ES-I3 (cell line): ENCODE measurements at regions not wholly inside any gene's neighbourhood (a gene's known extent, or its start where the extent isn't known, plus 50 kb on each side); places are given as distances from the start of the nearest gene placed in this dataset.

Experiments used
- H3K36me3 ChIP-seq: 2 replicates; pipeline ENCODE4 v1.6.1; 2013; ENCODE audit warnings: mild to moderate bottlenecking, low read length, control low read depth, moderate library complexity; ENCODE audit not compliant: insufficient read depth
- H3K4me1 ChIP-seq: 2 replicates; pipeline ENCODE4 v1.6.1; 2013; ENCODE audit warnings: mild to moderate bottlenecking, control low read depth, low read length; ENCODE audit not compliant: insufficient read depth
- H3K9ac ChIP-seq: 2 replicates; pipeline ENCODE4 v1.6.1; 2013; ENCODE audit warnings: low read depth, mild to moderate bottlenecking, low read length, moderate library complexity
- H3K9me3 ChIP-seq: 2 replicates; pipeline ENCODE4 v1.6.1; 2013; ENCODE audit warnings: mild to moderate bottlenecking, low read length, moderate library complexity; ENCODE audit not compliant: control insufficient read depth, insufficient read depth

DNA sequence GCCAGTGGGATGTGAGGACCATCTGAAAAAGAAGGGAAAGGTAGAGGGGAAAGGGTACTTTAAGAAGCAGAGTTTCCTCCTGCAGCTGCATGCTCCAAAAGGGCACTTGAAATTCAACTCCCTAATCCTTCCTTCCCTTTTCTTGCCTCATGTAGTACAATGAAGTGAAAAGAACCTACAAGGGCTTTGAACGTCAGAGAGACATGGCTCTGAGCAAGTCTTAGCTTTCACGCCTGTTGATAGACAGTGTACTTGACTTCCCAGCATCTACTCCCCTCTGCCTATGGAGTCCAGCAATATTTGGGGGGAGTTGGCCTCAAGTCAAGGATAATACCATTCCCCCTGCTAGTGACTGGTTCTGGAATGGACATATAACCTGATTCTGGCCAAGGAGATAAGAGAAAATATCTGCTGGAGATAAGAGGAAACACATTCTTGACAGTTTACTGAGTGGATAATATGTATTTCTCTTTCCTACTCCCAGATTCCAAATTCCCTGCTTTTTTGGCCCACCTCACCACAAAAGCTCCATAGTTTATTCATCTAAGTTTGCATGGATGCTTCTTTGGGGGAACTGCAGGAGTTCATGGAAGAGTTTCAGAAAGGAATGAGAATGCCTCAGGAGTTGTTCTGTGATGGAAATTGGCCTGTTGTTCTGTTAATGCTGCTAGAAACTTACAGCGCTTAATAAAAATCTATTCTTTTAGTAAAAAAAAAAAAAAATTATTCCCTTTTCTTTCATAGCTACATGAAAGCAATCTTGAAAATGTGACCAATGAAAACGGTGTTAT is 193.0 kb upstream of the TPM1 start:
- H3K9ac ChIP-seq = peak overlapping the region; percentile 14; the same call in 1 of the 2 replicates
- H3K4me1 ChIP-seq = peaks cover 41% of the 10 kb centered on the region
- H3K36me3 ChIP-seq = no peaks in the 10 kb centered on the region
- no peaks in the 10 kb centered on the region; the same call in 1 of the 2 replicates for H3K9me3 ChIP-seq

DNA sequence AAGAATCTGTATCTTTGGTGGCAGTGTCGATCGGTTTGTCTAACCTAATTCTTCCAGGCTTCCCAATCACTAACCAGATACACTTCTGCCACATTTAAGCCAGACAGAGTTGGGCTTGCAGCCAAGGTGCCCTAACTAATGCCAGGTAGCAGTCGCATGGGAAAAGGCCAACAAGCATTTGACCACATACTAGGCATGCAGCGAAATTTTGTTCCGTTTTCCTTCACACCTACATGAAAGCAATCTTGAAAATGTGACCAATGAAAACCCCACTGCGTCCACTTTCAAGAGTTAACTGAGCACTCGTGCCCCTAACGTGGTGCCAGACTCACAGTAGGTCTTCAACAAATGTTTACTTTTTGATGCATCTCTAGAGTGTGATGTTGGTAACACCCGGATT is 192.2 kb upstream of the TPM1 start:
- Histone ChIP-seq H3K36me3 (no peaks in the 10 kb centered on the region), H3K9me3 (no peaks in the 10 kb centered on the region; the same call in 1 of the 2 replicates), H3K9ac (no peak overlapping the region), H3K4me1 (peaks cover 39% of the 10 kb centered on the region)

DNA sequence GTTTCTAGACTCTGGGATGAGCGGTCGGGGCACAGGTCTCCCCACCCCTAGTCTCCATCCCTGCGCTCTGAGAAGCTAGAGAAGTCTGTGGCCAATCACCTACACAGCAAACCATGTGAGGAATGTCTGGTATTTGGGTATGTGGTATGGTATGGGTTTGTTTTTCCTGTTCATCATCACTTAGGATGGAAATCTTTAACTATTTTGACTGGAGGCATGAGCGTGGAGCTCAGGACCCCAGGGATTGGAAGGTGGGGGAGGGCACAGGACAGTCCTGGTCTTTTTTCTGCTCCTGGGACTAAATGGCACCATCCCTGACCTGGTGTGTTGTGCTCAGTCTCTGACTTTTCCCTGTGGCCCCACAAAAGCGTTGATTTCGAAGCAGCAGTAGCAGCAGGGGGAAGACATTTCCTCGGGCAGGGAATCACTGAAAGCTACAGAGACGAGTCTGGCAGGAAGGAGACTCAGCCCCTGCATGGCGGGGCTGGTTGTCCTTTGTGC is 191.7 kb upstream of the TPM1 start:
- H3K9ac ChIP-seq = peak overlapping the region; percentile 10; the same call in 1 of the 2 replicates
- peaks cover 37% of the 10 kb centered on the region for H3K4me1 ChIP-seq
- no peaks in the 10 kb centered on the region; the same call in 1 of the 2 replicates for H3K9me3 ChIP-seq
- no peaks in the 10 kb centered on the region for H3K36me3 ChIP-seq

DNA sequence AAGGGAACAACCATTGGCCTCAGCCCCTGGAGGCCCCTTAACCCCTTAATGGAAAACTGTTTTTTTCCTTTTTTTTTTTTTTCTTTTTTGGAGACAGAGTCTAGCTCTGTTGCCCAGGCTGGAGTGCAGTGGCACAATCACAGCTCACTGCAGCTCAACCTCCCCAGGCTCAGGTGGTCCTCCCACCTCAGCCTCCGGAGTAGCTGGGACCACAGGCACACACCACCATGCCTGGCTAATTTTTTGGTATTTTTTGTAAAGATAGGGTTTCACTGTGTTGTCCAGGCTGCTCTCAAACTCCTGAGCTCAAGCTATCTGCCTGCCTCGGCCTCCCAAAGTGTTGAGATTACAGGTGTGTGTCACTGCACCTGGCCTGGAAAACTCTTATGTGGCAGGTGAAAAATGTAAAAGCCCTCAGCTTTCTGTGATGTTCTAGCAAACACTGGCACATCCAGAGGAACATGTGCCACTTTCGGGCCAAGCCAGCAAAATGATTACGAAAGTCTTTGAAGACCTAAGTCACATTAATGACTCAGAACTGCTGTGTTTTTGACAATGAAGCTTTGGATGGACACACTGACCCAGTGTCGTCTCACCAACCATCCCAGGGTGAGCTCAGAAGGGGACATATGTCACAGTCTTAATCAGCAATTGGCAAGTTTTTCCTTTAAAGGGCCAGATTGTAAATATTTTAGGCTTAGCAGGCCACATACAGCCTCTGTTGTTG is 189.3 kb upstream of the TPM1 start:
- peaks cover 34% of the 10 kb centered on the region for H3K4me1 ChIP-seq
- no peak overlapping the region for H3K9ac ChIP-seq
- H3K36me3 ChIP-seq = no peaks in the 10 kb centered on the region
- H3K9me3 ChIP-seq = no peaks in the 10 kb centered on the region

DNA sequence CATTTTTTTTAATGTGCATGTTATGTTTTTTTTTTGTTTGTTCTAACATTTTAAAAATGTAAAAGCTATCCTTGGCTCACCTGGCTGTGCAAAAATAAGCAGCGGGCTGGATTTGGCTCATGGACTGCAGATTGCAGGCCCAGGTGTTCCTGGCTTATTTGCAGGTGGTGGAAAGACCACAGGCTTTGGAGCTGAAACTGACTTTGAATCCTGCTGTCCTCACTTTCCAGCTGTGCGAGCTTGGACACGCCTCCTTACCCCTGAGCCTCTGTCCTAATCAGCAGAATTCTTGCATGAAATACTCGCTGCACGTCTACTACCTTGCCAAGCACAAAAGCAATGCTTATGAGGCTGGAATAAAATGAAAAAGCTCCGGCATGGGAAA is 188.7 kb upstream of the TPM1 start:
- Histone ChIP-seq H3K4me1 (peaks cover 29% of the 10 kb centered on the region), H3K36me3 (no peaks in the 10 kb centered on the region), H3K9ac (no peak overlapping the region), H3K9me3 (no peaks in the 10 kb centered on the region)

DNA sequence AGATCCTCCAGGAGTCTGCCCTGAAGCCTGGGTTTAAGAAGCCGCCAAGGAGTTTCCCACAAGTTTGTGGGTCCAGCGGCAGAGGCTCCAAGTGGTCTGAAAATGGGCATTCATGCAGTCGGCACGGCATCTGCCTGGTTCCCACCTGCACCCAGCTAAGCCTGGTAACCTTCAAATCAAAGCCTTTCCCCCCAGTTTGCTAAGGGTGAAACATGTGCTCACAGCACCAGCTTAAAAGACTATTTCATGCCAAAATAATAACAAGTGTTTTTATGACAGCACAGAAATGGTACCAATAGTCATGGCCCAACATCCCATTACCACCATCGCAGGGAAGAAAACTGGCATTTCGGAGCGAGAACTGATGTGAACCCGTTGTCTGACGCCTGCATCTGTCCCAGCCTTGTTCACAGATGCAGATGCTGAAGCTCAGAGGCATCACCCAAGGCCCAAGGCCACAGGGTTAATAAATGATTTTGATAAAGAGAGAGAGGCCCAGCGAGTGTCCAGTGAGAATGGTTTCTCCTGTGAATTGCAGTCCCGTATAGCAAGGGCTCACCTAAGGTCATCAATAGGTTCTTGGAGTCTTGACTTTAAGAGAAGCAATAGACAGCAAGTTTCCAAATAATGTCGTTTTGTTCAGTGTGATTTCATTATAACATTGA is 188.0 kb upstream of the TPM1 start:
- Histone ChIP-seq H3K4me1 (peaks cover 23% of the 10 kb centered on the region), H3K9me3 (no peaks in the 10 kb centered on the region), H3K36me3 (no peaks in the 10 kb centered on the region), H3K9ac (no peak overlapping the region)

- Histone ChIP-seq H3K9me3 (no peaks in the 10 kb centered on the region), H3K36me3 (no peaks in the 10 kb centered on the region), H3K4me1 (peaks cover 19% of the 10 kb centered on the region), H3K9ac (no peak overlapping the region)
Observed at GRCh38 chr15:62855085-62855476, 187.5 kb upstream of the TPM1 start.

- peaks cover 6% of the 10 kb centered on the region; the same call in 1 of the 2 replicates for H3K4me1 ChIP-seq
- no peaks in the 10 kb centered on the region for H3K36me3 ChIP-seq
- H3K9ac ChIP-seq = no peak overlapping the region
- peaks cover 1% of the 10 kb centered on the region; the same call in 1 of the 2 replicates for H3K9me3 ChIP-seq
Observed at GRCh38 chr15:62856466-62857246, 185.9 kb upstream of the TPM1 start.

- Histone ChIP-seq H3K9me3 (peaks cover 4% of the 10 kb centered on the region), H3K36me3 (no peaks in the 10 kb centered on the region), H3K4me1 (peaks cover 6% of the 10 kb centered on the region; the same call in 1 of the 2 replicates), H3K9ac (no peak overlapping the region)
Observed at GRCh38 chr15:62857411-62857853, 185.1 kb upstream of the TPM1 start.

- no peaks in the 10 kb centered on the region for H3K36me3 ChIP-seq
- peaks cover 6% of the 10 kb centered on the region; the same call in 1 of the 2 replicates for H3K4me1 ChIP-seq
- peaks cover 4% of the 10 kb centered on the region for H3K9me3 ChIP-seq
- H3K9ac ChIP-seq = no peak overlapping the region
Observed at GRCh38 chr15:62858343-62858742, 184.2 kb upstream of the TPM1 start.

GRCh38 chr15:62862717-62863116 is 179.8 kb upstream of the TPM1 start:
- Histone ChIP-seq H3K4me1 (no peaks in the 10 kb centered on the region), H3K9ac (no peak overlapping the region), H3K9me3 (peaks cover 4% of the 10 kb centered on the region), H3K36me3 (no peaks in the 10 kb centered on the region)

DNA sequence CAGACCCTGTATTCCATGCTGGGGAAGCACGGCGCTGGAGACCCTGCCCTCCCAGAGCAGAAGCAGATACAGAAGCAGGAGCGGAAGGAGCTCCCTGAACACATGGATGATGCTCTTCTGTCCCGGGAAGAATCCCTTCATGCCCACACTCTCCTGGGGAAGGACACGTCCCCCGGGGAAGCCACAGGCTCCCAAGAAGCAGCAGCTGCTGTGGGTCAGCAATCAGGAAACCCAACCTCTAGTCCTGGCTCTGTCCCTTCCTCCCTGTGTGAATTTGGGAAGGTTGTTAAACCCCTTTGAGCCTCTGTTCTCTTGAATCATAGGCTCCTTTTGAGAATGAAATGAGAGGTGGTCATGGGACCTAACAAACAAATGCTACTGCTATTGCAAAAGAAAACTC is 176.2 kb upstream of the TPM1 start:
- no peak overlapping the region for H3K9ac ChIP-seq
- H3K36me3 ChIP-seq = no peaks in the 10 kb centered on the region
- H3K4me1 ChIP-seq = no peaks in the 10 kb centered on the region
- H3K9me3 ChIP-seq = peaks cover 4% of the 10 kb centered on the region

- no peak overlapping the region for H3K9ac ChIP-seq
- no peaks in the 10 kb centered on the region for H3K9me3 ChIP-seq
- no peaks in the 10 kb centered on the region for H3K36me3 ChIP-seq
- H3K4me1 ChIP-seq = no peaks in the 10 kb centered on the region
Observed at GRCh38 chr15:62867844-62868243, 174.7 kb upstream of the TPM1 start.

DNA sequence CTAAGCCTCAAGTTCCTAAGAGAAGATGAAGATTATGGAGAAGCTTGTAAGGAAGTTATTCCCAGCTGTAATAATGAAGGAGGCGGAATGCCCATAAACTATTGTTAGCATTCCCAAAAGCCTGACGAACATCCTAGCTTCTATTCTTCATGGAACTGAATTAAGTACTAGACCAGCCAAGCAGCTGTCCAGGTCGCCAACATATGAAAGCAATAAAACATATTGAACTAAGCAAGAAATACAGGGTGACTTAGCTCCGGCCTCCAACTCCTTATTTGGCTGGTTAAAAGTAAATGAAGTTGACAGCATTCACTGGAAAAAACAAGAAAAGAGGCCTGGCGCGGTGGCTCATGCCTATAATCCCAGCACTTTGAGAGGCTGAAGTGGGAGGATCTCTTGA is 174.0 kb upstream of the TPM1 start:
- Histone ChIP-seq H3K4me1 (no peaks in the 10 kb centered on the region), H3K9me3 (no peaks in the 10 kb centered on the region), H3K36me3 (no peaks in the 10 kb centered on the region), H3K9ac (no peak overlapping the region)
